NCI-H345 treated with DMSO at 0.1 percent for 48 hours (cell line): ENCODE measurements at regions not wholly inside any gene's neighbourhood (a gene's known extent, or its start where the extent isn't known, plus 50 kb on each side); places are given as distances from the start of the nearest gene placed in this dataset.

ENCODE experiments used
- DNase-seq: peaks from one replicate; lab custom pipeline; 2025; ENCODE audit not compliant: unreplicated experiment; lab: John Stamatoyannopoulos, UW

DNA sequence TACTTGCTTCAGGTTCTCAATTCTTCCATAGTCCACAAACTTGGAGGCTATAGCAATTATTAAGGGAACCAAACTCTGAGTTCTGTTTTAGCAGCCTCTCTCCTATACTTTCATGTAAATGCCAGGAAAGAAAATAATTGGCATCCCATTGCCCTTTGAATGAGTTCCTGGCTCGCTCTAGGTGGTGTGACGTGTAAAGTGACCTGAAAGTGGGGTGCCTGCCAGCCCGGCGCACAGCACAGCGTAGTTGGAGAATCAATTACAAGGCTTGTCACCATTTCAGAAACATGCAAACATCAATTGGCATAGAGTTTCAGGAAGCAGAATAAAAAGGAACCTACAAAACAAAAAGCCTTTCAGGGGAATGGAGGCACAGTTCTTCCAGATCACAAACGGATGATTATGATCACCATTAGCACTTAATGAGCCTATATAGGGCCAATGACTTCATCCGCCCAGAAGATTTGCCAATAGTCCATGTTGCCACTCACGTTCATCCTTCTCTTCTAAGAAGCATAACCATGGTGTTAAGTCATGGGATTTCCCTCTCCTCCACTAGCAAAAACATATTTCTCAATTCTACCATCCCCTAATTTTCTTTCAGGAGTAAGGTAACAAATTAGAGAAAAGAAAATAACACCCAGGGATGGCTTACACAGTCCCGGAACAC lies 354.6 kb upstream of the ADGRL2 start:
- DNase-seq: no peak

- no peak for DNase-seq
Observed at GRCh38 chr1:81443288-81443687, 357.4 kb upstream of the ADGRL2 start.

- DNase-seq: no peak
Observed at GRCh38 chr1:81439046-81439823, 361.5 kb upstream of the ADGRL2 start.

- no peak for DNase-seq
Observed at GRCh38 chr1:81437649-81438048, 363.1 kb upstream of the ADGRL2 start.

DNA sequence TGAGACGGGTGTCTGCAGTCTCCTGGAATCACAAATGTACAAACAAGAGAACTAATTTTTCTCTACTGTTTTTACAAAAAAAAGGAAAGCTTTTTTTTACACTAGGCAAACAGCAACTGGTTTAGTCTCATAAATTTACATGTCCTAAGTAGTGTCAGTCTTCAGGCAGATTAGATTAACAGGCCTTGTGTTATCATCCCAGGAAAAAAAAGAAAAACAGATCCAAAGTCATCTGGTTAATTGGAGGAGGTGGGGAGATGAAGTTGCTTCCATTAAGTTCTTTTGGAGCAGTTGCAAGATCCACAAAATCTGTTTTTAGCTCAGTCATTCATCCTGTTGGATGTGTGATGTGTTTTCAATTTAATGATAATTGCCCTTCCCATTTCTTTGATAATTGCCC lies 363.5 kb upstream of the ADGRL2 start:
- no peak for DNase-seq

GRCh38 chr1:81435175-81435574 lies 365.6 kb upstream of the ADGRL2 start:
- no peak for DNase-seq

DNA sequence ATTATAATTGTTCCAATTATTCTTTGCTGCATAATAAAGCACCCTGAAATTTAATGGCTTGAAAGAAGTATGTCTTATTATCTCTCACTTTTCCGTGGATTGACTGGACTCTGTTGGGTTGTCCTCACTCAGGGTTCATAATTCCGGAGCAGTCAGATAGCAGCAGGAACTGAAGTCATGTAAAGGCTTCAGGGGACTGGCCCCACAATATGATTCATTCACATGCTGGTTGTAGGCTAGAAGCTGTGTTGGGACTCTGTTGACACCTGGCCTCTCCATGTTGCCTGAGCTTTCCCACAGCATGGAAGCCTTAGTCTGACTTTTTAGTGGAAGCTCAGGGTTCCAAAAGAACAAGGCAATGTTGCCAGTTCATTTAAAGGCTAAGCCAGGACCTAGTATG lies 367.1 kb upstream of the ADGRL2 start:
- DNase-seq: no peak

- DNase-seq: no peak
Observed at GRCh38 chr1:81432654-81433109, 368.1 kb upstream of the ADGRL2 start.

DNA sequence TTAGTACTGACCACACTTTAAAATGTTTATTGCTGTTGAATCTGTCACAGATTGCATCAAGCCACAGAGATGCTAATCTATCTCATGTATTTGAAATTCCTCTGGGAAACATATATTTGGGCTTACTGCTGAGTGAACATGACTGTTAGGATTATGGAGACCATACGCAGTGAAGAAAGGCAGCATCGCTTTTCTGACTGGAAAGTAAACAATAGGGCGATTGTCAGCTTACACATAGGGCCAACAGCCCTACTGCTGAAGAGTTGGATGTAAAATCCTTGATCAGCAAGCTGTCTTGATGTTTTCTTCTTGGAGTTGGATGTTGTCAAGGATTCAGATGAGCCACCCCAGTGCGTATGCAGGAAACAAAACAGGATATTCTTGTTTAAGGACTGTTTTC lies 368.7 kb upstream of the ADGRL2 start:
- DNase-seq: no peak

DNA sequence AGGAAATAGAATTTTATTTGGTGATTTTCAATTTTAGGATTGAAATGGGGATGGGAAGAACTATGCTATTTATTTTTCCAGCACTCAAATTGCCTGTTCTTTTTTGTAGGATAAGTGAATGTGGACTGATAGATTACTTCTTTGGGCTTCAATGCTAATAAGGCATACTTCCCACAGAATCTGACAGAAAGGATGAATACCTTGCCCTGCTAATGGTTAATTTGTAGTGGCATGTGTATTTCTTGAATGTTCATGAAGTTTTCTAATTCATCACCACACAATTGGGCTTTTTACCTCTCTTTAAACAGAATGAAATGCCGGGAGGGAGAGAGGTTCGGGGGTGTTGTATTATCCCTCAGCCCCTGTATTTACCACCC lies 369.1 kb upstream of the ADGRL2 start:
- no peak for DNase-seq

- no peak for DNase-seq
Observed at GRCh38 chr1:81430955-81431623, 369.6 kb upstream of the ADGRL2 start.

GRCh38 chr1:81430236-81430938 lies 370.3 kb upstream of the ADGRL2 start:
- DNase-seq: no peak

DNA sequence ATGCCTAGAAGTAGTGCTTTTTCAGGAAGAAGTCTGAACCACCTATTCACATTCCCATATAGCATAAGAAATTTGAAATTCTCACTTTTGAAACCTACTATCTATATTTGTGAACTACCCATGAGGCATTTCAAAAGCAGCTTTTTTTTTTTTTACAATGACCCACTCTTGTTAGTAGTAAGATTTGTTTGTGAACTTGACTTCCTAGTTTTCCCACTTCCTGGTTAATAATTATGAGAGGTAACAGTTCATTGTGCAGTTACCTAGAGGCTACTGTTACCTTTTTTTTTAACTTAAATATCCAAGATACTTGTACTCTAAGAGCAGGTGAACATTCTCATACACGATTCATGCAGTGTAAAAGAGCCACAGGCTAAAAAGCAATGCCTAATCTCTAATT lies 371.7 kb upstream of the ADGRL2 start:
- DNase-seq: no peak

- no peak for DNase-seq
Observed at GRCh38 chr1:81424816-81425215, 375.9 kb upstream of the ADGRL2 start.

- no peak for DNase-seq
Observed at GRCh38 chr1:81424061-81424460, 376.7 kb upstream of the ADGRL2 start.

GRCh38 chr1:81420760-81421159 lies 380.0 kb upstream of the ADGRL2 start:
- DNase-seq: no peak

GRCh38 chr1:81414488-81415015 lies 386.2 kb upstream of the ADGRL2 start:
- no peak for DNase-seq

DNA sequence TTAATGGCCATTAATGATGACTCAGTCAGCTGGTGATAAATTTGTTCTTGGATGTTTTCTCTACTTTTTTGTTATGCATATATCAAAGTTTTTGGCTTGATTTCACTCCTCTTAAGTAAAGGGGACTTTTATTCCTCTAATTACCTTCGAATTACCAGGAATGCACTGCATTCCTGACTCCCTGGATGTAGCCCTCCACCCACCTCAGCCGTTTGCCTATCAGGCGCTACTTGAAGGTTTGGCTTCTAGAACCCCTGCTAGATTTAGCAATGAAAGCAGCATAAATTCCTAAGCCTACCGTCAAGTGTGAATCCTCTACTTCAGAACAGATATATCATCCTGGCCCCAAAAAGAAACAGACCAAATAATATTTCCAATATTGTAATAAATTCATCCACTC lies 387.8 kb upstream of the ADGRL2 start:
- no peak for DNase-seq

DNA sequence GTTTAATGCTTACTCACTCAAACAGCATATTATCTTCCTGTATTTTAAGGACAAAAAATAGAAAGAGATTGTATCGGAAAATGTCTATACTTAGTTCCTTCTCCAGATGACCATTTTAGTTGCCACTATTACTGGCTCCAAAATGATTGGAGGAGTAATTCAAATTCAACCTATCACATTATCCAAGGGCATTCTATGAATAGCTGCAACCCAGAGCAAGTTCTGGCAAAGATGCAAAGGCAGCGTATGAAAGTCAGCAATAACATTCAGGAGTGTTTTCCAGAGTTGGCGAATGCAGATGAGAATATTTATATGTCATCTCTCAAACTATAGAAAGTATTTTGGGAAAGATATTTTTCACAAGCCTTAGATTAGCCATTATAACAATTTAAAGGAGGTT lies 389.8 kb upstream of the ADGRL2 start:
- DNase-seq: no peak

GRCh38 chr1:81410351-81410750 lies 390.4 kb upstream of the ADGRL2 start:
- DNase-seq: no peak

GRCh38 chr1:81409780-81410274 lies 390.9 kb upstream of the ADGRL2 start:
- DNase-seq: no peak
